Breast epithelium (tissue), 4 donors: ENCODE measurements at regions not wholly inside any gene's neighbourhood (a gene's known extent, or its start where the extent isn't known, plus 50 kb on each side); places are given as distances from the start of the nearest gene placed in this dataset.

Experiments used
- DNase-seq, 2 donors: peaks; one replicate each; pipeline ENCODE4 v3.0.0-alpha.2; 2019; ENCODE audit warnings: low spot score in 2 of 2
- H3K27ac ChIP-seq, 2 donors: fragments of 200-600 bp; sonication (generic) in 1 of 2; one replicate each; pipeline ENCODE4 v1.5.1; 2016 to 2019; ENCODE audit warnings: mild to moderate bottlenecking in 1 of 2
- H3K27me3 ChIP-seq, 2 donors: fragments of 200-600 bp; sonication (generic) in 1 of 2; one replicate each; pipeline versions ENCODE4 v1.5.1 to v1.6.0; 2017 to 2019; ENCODE audit warnings: control low read depth in 1 of 2, mild to moderate bottlenecking in 1 of 2
- H3K36me3 ChIP-seq: fragments of 200-600 bp; one replicate; pipeline ENCODE4 v1.5.1; 2019
- H3K4me1 ChIP-seq, 2 donors: fragments of 200-600 bp; sonication (generic); one replicate each; pipeline ENCODE4 v1.5.1; 2016 to 2019; ENCODE audit warnings: control low read depth in 1 of 2
- H3K4me3 ChIP-seq, 3 donors: fragments of 200-600 bp; sonication (generic); 1 replicate in 2 of 3; 2 replicates in 1 of 3; pipeline ENCODE4 v1.5.1; 2016 to 2019; ENCODE audit warnings: mild to moderate bottlenecking in 3 of 3, moderate library complexity in 2 of 3
- H3K9me3 ChIP-seq, 2 donors: fragments of 200-600 bp; sonication (generic) in 1 of 2; one replicate each; pipeline ENCODE4 v1.5.1; 2016 to 2019; ENCODE audit warnings: control low read depth in 1 of 2
- CTCF ChIP-seq, 3 donors: fragments of 450-650 bp; IDR thresholded peaks; one replicate each; pipeline ENCODE4 v1.5.1; 2016 to 2017; ENCODE audit warnings: antibody characterized with exemption in 3 of 3, mild to moderate bottlenecking in 3 of 3, moderate library complexity in 3 of 3
- POLR2A ChIP-seq: fragments of 450-650 bp; IDR thresholded peaks from one replicate; pipeline ENCODE4 v1.6.1; 2016; ENCODE audit warnings: antibody characterized with exemption, mild to moderate bottlenecking, moderate library complexity
- POLR2AphosphoS5 ChIP-seq, 3 donors: sonication (generic); formaldehyde crosslinking; IDR thresholded peaks; one replicate each; pipeline ENCODE4 v1.6.1; 2017; ENCODE audit warnings: antibody characterized with exemption in 3 of 3
- intact Hi-C: fragments of 100-400 bp; cut with DNase I; formaldehyde crosslinking; loops from one replicate; pipeline ENCODE4 v1.15.1; 2023; ENCODE audit warnings: low total_unique reads

GRCh38 chr5:96509316-96509715 is 76.3 kb upstream of the PCSK1 start:
- Histone ChIP-seq H3K4me3 (no peak overlapping the region), H3K27me3 (no peaks in the 10 kb centered on the region), H3K27ac (peak overlapping the region in 1 of 2 donors; percentile 35), H3K4me1 (no peaks in the 10 kb centered on the region), H3K9me3 (no peaks in the 10 kb centered on the region), H3K36me3 (no peaks in the 10 kb centered on the region)
- intact Hi-C loops = no loop called here
- no peak for DNase-seq
- no peak for TF ChIP-seq POLR2A
- no peak for TF ChIP-seq POLR2AphosphoS5 (IDR thresholded peaks at IDR 0.05)
- no peak for TF ChIP-seq CTCF (IDR thresholded peaks at IDR 0.05)

- peak overlapping the region in 1 of 2 donors; percentile 35 for H3K27ac ChIP-seq
- no peak overlapping the region for H3K4me3 ChIP-seq
- no peaks in the 10 kb centered on the region for H3K36me3 ChIP-seq
- H3K9me3 ChIP-seq = no peaks in the 10 kb centered on the region
- H3K4me1 ChIP-seq = no peaks in the 10 kb centered on the region
- no peaks in the 10 kb centered on the region for H3K27me3 ChIP-seq
- no peak for DNase-seq
- TF ChIP-seq CTCF (IDR thresholded peaks at IDR 0.05) = no peak
- no peak for TF ChIP-seq POLR2A
- peak in 1 of 3 donors; percentile 35 for TF ChIP-seq POLR2AphosphoS5 (IDR thresholded peaks at IDR 0.05)
- intact Hi-C loops = no loop called here
Measured at GRCh38 chr5:96509721-96510350, 76.8 kb upstream of the PCSK1 start.

GRCh38 chr5:96516631-96517071 is 83.6 kb upstream of the PCSK1 start:
- DNase-seq = no peak
- Histone ChIP-seq H3K9me3 (no peaks in the 10 kb centered on the region), H3K36me3 (no peaks in the 10 kb centered on the region), H3K27ac (no peak overlapping the region), H3K4me3 (no peak overlapping the region), H3K27me3 (no peaks in the 10 kb centered on the region), H3K4me1 (no peaks in the 10 kb centered on the region)
- intact Hi-C loops = no loop called here
- TF ChIP-seq POLR2A = no peak
- TF ChIP-seq CTCF (IDR thresholded peaks at IDR 0.05) = no peak
- TF ChIP-seq POLR2AphosphoS5 (IDR thresholded peaks at IDR 0.05) = no peak

- no peaks in the 10 kb centered on the region for H3K36me3 ChIP-seq
- H3K9me3 ChIP-seq = no peaks in the 10 kb centered on the region
- H3K27ac ChIP-seq = peak overlapping the region in 1 of 2 donors; percentile 23
- TF ChIP-seq CTCF (IDR thresholded peaks at IDR 0.05) (no peak), POLR2A (no peak), POLR2AphosphoS5 (IDR thresholded peaks at IDR 0.05) (no peak)
- no peak overlapping the region for H3K4me3 ChIP-seq
- H3K4me1 ChIP-seq = no peaks in the 10 kb centered on the region
- intact Hi-C loops = no loop called here
- no peak for DNase-seq
- H3K27me3 ChIP-seq = no peaks in the 10 kb centered on the region
Measured at GRCh38 chr5:96517295-96517694, 84.2 kb upstream of the PCSK1 start.

GRCh38 chr5:96520345-96520744 is 87.3 kb upstream of the PCSK1 start:
- DNase-seq = no peak
- Histone ChIP-seq H3K4me3 (no peak overlapping the region), H3K9me3 (no peaks in the 10 kb centered on the region), H3K4me1 (no peaks in the 10 kb centered on the region), H3K27me3 (no peaks in the 10 kb centered on the region), H3K27ac (no peak overlapping the region), H3K36me3 (no peaks in the 10 kb centered on the region)
- intact Hi-C loops = no loop called here
- TF ChIP-seq POLR2AphosphoS5 (IDR thresholded peaks at IDR 0.05) (no peak), POLR2A (no peak), CTCF (IDR thresholded peaks at IDR 0.05) (no peak)
